ENCODE measurements at regions not wholly inside any gene's neighbourhood (a gene's known extent, or its start where the extent isn't known, plus 50 kb on each side); places are given as distances from the start of the nearest gene placed in this dataset.

- Histone ChIP-seq H2AFZ (ENCODE audit: low read length) (no peak overlapping the region), H2BK15ac (ENCODE audit: low read depth, low read length) (no peak overlapping the region), H4K5ac (ENCODE audit: insufficient read length, low read depth, low read length) (no peak overlapping the region), H4K20me1 (ENCODE audit: control insufficient read depth, insufficient read depth, insufficient read length) (no peaks in the 10 kb centered on the region), H2BK20ac (ENCODE audit: low read depth, low read length, poor library complexity, severe bottlenecking) (no peak overlapping the region), H3K79me2 (ENCODE audit: insufficient read depth, low read length) (no peaks in the 10 kb centered on the region), H4K91ac (ENCODE audit: insufficient read length, low read depth, low read length) (no peak overlapping the region), H3K23ac (ENCODE audit: insufficient read length, low read depth, low read length) (no peak overlapping the region), H3K9me3 (ENCODE audit: control insufficient read depth, low read depth, low read length) (no peaks in the 10 kb centered on the region), H2AK5ac (ENCODE audit: insufficient read length, low read length) (no peak overlapping the region), H2BK12ac (ENCODE audit: insufficient read length, low read depth, low read length) (no peak overlapping the region), H3K18ac (ENCODE audit: insufficient read length, low read depth, low read length) (no peak overlapping the region), H3K27ac (ENCODE audit: insufficient read length, low read depth, low read length) (no peak overlapping the region), H3K79me1 (ENCODE audit: insufficient read depth, low read depth, low read length, poor library complexity, severe bottlenecking) (no peaks in the 10 kb centered on the region), H3K4me1 (ENCODE audit: insufficient read depth, low read length) (no peaks in the 10 kb centered on the region), H4K8ac (replicated peaks; ENCODE audit: insufficient read length, low read depth, low read length) (no peak overlapping the region), H2BK120ac (ENCODE audit: low read depth, low read length, poor library complexity, severe bottlenecking) (no peak overlapping the region), H3K14ac (ENCODE audit: insufficient read depth, low read length) (no peak overlapping the region), H3T11ph (ENCODE audit: low read length) (no peak overlapping the region), H3K9ac (ENCODE audit: extremely low read depth, insufficient read length, low read length) (no peak overlapping the region), H2BK5ac (ENCODE audit: insufficient read length, low read length) (no peak overlapping the region), H3K4me2 (ENCODE audit: insufficient read depth, insufficient read length, low read length) (no peak overlapping the region), H3K56ac (ENCODE audit: insufficient read length, low read depth, low read length) (no peak overlapping the region), H3K23me2 (ENCODE audit: insufficient read length, low read depth, low read length, poor library complexity, severe bottlenecking) (no peaks in the 10 kb centered on the region), H3K4ac (ENCODE audit: low read depth, low read length) (no peak overlapping the region), H3K27me3 (ENCODE audit: insufficient read depth, low read length) (no peaks in the 10 kb centered on the region)
- Mint-ChIP-seq H3K36me3 (ENCODE audit: insufficient read depth in 1 of 3, low read depth in 3 of 3) (no peaks in the 10 kb centered on the region), H3K4me3 (no peak overlapping the region), H3K27me3 (ENCODE audit: low read depth) (no peaks in the 10 kb centered on the region), H3K9me3 (no peaks in the 10 kb centered on the region), H3K4me1 (peaks cover 0 to 6% of the 10 kb centered on the region in 2 experiments; a peak in 1 of 4 replicates), H3K27ac (no peak overlapping the region)
- TF ChIP-seq, protein P1, sequence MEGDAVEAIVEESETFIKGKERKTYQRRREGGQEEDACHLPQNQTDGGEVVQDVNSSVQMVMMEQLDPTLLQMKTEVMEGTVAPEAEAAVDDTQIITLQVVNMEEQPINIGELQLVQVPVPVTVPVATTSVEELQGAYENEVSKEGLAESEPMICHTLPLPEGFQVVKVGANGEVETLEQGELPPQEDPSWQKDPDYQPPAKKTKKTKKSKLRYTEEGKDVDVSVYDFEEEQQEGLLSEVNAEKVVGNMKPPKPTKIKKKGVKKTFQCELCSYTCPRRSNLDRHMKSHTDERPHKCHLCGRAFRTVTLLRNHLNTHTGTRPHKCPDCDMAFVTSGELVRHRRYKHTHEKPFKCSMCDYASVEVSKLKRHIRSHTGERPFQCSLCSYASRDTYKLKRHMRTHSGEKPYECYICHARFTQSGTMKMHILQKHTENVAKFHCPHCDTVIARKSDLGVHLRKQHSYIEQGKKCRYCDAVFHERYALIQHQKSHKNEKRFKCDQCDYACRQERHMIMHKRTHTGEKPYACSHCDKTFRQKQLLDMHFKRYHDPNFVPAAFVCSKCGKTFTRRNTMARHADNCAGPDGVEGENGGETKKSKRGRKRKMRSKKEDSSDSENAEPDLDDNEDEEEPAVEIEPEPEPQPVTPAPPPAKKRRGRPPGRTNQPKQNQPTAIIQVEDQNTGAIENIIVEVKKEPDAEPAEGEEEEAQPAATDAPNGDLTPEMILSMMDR (conservative IDR thresholded peaks at IDR 0.05) = no peak
- WGBS (ENCODE audit: extremely low coverage, insufficient read length, low lambda C conversion rate) = no CpG with 5 or more reads among the region's 1 CpG
- DNase-seq = no peak
Observed at GRCh38 chr4:133865612-133866327, 335.8 kb downstream of the PABPC4L start.

Data from H9 (cell line).